CD14-positive monocyte (primary cell): ENCODE measurements at regions not wholly inside any gene's neighbourhood (a gene's known extent, or its start where the extent isn't known, plus 50 kb on each side); places are given as distances from the start of the nearest gene placed in this dataset.

Experiments used
- DNase-seq, 3 donors: peaks; one replicate each; pipeline ENCODE4 v3.0.0-alpha.2; 2011 to 2022
- H2AFZ ChIP-seq: 2 replicates; pipeline ENCODE4 v1.6.0; 2012; ENCODE audit warnings: mild to moderate bottlenecking, low read depth, low read length, inconsistent platforms; ENCODE audit not compliant: insufficient read depth, poor library complexity, severe bottlenecking
- H3K27ac ChIP-seq, 2 donors: 1 replicate in 1 of 2; 2 replicates in 1 of 2; pipeline ENCODE4 v1.5.1; 2012 to 2013; ENCODE audit warnings: low read length in 2 of 2, control low read depth in 1 of 2, inconsistent platforms in 1 of 2, low read depth in 1 of 2, mild to moderate bottlenecking in 1 of 2
- H3K27me3 ChIP-seq, 2 donors: one replicate each; pipeline versions ENCODE4 v1.6.0 to v1.6.1; 2011 to 2013; ENCODE audit warnings: low read length in 2 of 2; ENCODE audit not compliant: control insufficient read depth in 2 of 2, insufficient read depth in 2 of 2
- H3K36me3 ChIP-seq, 2 donors: replicated peaks in 1 of 2; 1 replicate in 1 of 2; 2 replicates in 1 of 2; pipeline versions ENCODE4 v1.5.1 to v1.6.1; 2012 to 2013; ENCODE audit warnings: low read length in 2 of 2, control low read depth in 1 of 2, inconsistent platforms in 1 of 2, mild to moderate bottlenecking in 1 of 2; ENCODE audit not compliant: insufficient read depth in 2 of 2, control insufficient read depth in 1 of 2
- H3K4me1 ChIP-seq, 2 donors: 1 replicate in 1 of 2; 2 replicates in 1 of 2; pipeline versions ENCODE4 v1.5.1 to v1.6.1; 2012 to 2013; ENCODE audit warnings: low read length in 2 of 2, control low read depth in 1 of 2, inconsistent platforms in 1 of 2, mild to moderate bottlenecking in 1 of 2, moderate library complexity in 1 of 2; ENCODE audit not compliant: insufficient read depth in 2 of 2, control insufficient read depth in 1 of 2
- H3K4me2 ChIP-seq: replicated peaks from 2 replicates; pipeline ENCODE3; 2012; ENCODE audit warnings: low read length, moderate library complexity, mild to moderate bottlenecking; ENCODE audit not compliant: poor library complexity, severe bottlenecking; ENCODE audit errors: extremely low read depth
- H3K4me3 ChIP-seq, 3 experiments: fragments of 200-600 bp in 1 of 3; sonication (generic) in 1 of 3; replicated peaks in 1 of 3; 1 replicate in 2 of 3; 2 replicates in 1 of 3; pipeline ENCODE4 v1.5.1; 2011 to 2013; ENCODE audit warnings: low read length in 3 of 3, mild to moderate bottlenecking in 3 of 3, control low read depth in 2 of 3, low read depth in 2 of 3, inconsistent platforms in 1 of 3, moderate library complexity in 1 of 3
- H3K79me2 ChIP-seq: 2 replicates; pipeline ENCODE4 v1.6.0; 2012; ENCODE audit warnings: mild to moderate bottlenecking, control low read depth, inconsistent platforms, low read length, moderate library complexity; ENCODE audit not compliant: insufficient read depth
- H3K9ac ChIP-seq: 2 replicates; pipeline ENCODE4 v1.6.0; 2017; ENCODE audit warnings: low read length, mild to moderate bottlenecking; ENCODE audit not compliant: insufficient read depth, poor library complexity, severe bottlenecking
- H3K9me3 ChIP-seq, 2 donors: replicated peaks in 1 of 2; 1 replicate in 1 of 2; 2 replicates in 1 of 2; pipeline versions ENCODE4 v1.5.1 to v1.6.1; 2012 to 2013; ENCODE audit warnings: low read length in 2 of 2, control low read depth in 1 of 2; ENCODE audit not compliant: control insufficient read depth in 1 of 2, insufficient read depth in 1 of 2
- H4K20me1 ChIP-seq: 2 replicates; pipeline ENCODE4 v1.6.0; 2012; ENCODE audit warnings: mild to moderate bottlenecking, low read length, control low read depth, moderate library complexity; ENCODE audit not compliant: insufficient read depth
- H3K27ac Mint-ChIP-seq, 7 donors: one replicate each; pipeline ENCODE4 v1.8.0; 2020; ENCODE audit warnings: mild to moderate bottlenecking in 7 of 7, mixed read lengths in 7 of 7, moderate library complexity in 6 of 7, inconsistent platforms in 2 of 7
- H3K27me3 Mint-ChIP-seq, 3 donors: one replicate each; pipeline ENCODE4 v1.8.0; 2021 to 2022; ENCODE audit warnings: low read depth in 3 of 3, mild to moderate bottlenecking in 3 of 3, mixed read lengths in 3 of 3, moderate library complexity in 3 of 3, inconsistent platforms in 1 of 3
- H3K36me3 Mint-ChIP-seq, 2 donors: one replicate each; pipeline ENCODE4 v1.8.0; 2020; ENCODE audit warnings: mixed read lengths in 2 of 2, inconsistent platforms in 1 of 2, mild to moderate bottlenecking in 1 of 2
- H3K4me1 Mint-ChIP-seq: one replicate; pipeline ENCODE4 v1.8.0; 2020; ENCODE audit warnings: mild to moderate bottlenecking, mixed read lengths
- H3K4me3 Mint-ChIP-seq, 2 donors: one replicate each; pipeline ENCODE4 v1.8.0; 2020; ENCODE audit warnings: mild to moderate bottlenecking in 2 of 2, mixed read lengths in 2 of 2, moderate library complexity in 1 of 2
- H3K9me3 Mint-ChIP-seq, 7 donors: one replicate each; pipeline ENCODE4 v1.8.0; 2020 to 2022; ENCODE audit warnings: mixed read lengths in 7 of 7, mild to moderate bottlenecking in 6 of 7, moderate library complexity in 6 of 7, inconsistent platforms in 2 of 7
- CTCF ChIP-seq: fragments of 200-600 bp; IDR thresholded peaks from one replicate; pipeline ENCODE4 v1.8.0; 2022; ENCODE audit warnings: antibody characterized with exemption, mild to moderate bottlenecking
- WGBS: methylation state at CpG from one replicate; pipeline ENCODE4 v1.1.5; 2013; ENCODE audit warnings: missing lambda C conversion rate; ENCODE audit not compliant: insufficient coverage; 5-methylcytosine and 5-hydroxymethylcytosine counted together
- intact Hi-C, 2 donors: fragments of 100-400 bp; cut with micrococcal nuclease; formaldehyde crosslinking; loops; one replicate each; pipeline versions ENCODE4 v1.15.0 to v1.15.1; 2023

DNA sequence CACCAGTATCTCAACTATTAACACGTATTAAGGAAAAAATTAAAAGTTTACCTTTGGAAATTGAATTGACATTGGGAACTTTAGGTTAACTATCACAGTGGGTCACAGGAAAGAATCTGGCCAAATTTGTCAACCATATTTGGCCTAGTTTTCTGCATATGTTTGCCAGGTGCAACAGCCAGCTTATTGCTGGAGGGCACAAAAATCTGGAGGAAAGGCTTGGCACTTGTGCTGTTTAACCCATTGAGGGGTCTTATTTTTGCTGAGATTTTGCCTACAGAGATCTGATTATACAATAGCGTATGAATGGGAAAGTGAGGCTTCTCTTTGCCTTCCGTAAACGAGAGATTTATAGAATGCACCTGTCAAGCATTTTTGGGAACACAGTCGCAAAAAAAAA, 190.4 kb downstream of the PRL start:
- Mint-ChIP-seq H3K9me3 (peaks cover 0 to 8% (median 3%) of the 10 kb centered on the region in 7 donors), H3K27ac (no peak overlapping the region)
- no peaks in the 10 kb centered on the region for H3K27me3 ChIP-seq

DNA sequence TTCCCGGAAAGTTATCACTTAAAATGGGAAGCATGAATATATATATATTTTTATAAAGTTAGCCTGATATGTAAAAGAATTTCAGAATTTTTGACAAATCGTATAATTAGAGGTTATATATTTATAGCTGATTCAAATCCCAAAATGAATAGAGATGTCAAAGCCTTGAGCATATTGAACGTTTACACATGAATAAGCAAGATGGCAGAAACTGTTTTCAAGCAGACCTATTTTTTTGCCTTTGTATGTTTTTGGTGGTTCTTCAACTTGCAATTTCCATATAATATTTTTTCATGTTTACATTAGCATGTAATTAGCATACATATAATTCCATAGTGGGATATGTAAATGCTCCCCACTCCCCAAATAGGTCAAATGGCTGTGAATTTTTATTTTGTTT, 189.9 kb downstream of the PRL start:
- H3K4me3 ChIP-seq: no peak overlapping the region
- H3K4me2 ChIP-seq: no peak overlapping the region
- WGBS: no CpG with 5 or more reads among the region's 3 CpGs
- no peak for TF ChIP-seq CTCF
- no peak overlapping the region for H2AFZ ChIP-seq
- no peak for DNase-seq
- no peaks in the 10 kb centered on the region for H3K79me2 ChIP-seq
- no peak overlapping the region for H3K27ac Mint-ChIP-seq
- no peak overlapping the region for H3K27ac ChIP-seq
- H3K4me1 ChIP-seq: no peaks in the 10 kb centered on the region
- no peaks in the 10 kb centered on the region for H3K36me3 ChIP-seq
- no peaks in the 10 kb centered on the region for H3K9me3 ChIP-seq
- H3K4me1 Mint-ChIP-seq: no peaks in the 10 kb centered on the region
- no peak overlapping the region for H3K9ac ChIP-seq
- H4K20me1 ChIP-seq: no peaks in the 10 kb centered on the region
- H3K27me3 Mint-ChIP-seq: no peaks in the 10 kb centered on the region
- H3K27me3 ChIP-seq: no peaks in the 10 kb centered on the region
- intact Hi-C loops: no loop called here
- no peaks in the 10 kb centered on the region for H3K36me3 Mint-ChIP-seq
- peaks cover 0 to 6% (median 2%) of the 10 kb centered on the region in 7 donors for H3K9me3 Mint-ChIP-seq
- no peak overlapping the region for H3K4me3 Mint-ChIP-seq

More for the DNA sequence above, 190.4 kb downstream of the PRL start:
- Histone ChIP-seq H3K9ac (no peak overlapping the region), H3K4me1 (no peaks in the 10 kb centered on the region), H3K27ac (no peak overlapping the region), H4K20me1 (no peaks in the 10 kb centered on the region), H3K4me3 (no peak overlapping the region), H3K36me3 (no peaks in the 10 kb centered on the region), H3K79me2 (no peaks in the 10 kb centered on the region), H3K9me3 (no peaks in the 10 kb centered on the region), H3K4me2 (no peak overlapping the region), H2AFZ (no peak overlapping the region)
- 100% methylated on average over 1 of the region's 5 CpGs for WGBS
- no peaks in the 10 kb centered on the region for H3K4me1 Mint-ChIP-seq
- H3K27me3 Mint-ChIP-seq: no peaks in the 10 kb centered on the region
- no peak for TF ChIP-seq CTCF
- intact Hi-C loops: no loop called here
- DNase-seq: no peak
- no peak overlapping the region for H3K4me3 Mint-ChIP-seq
- no peaks in the 10 kb centered on the region for H3K36me3 Mint-ChIP-seq
